HepG2 (cell line): ENCODE measurements at regions not wholly inside any gene's neighbourhood (a gene's known extent, or its start where the extent isn't known, plus 50 kb on each side); places are given as distances from the start of the nearest gene placed in this dataset.

Experiments used
- ATAC-seq: fragments of 200-7000 bp; cut with Tn5 transposase; 3 replicates; pipeline ENCODE4 v1.9.1; 2020; ENCODE audit warnings: mild to moderate bottlenecking, moderate library complexity
- BruUV-seq: library from RNA; stranded (reverse); fragments of 400-500 nt; replicated peaks from 2 replicates; lab custom pipeline; 2021; lab: Mats Ljungman, UMichigan
- CTCF ChIA-PET: fragments of 300-600 bp; formaldehyde crosslinking; extraction: SDS; loops from one replicate; lab custom pipeline; 2021; ENCODE audit warnings: low total read pairs, inconsistent platforms, low intra/inter-chr PET ratio; lab: Yijun Ruan, JAX
- POLR2A ChIA-PET: fragments of 350-600 bp; sonication (Branson Sonifier 250); formaldehyde crosslinking; loops from one replicate; lab custom pipeline; 2020; ENCODE audit warnings: antibody characterized with exemption, inconsistent platforms; lab: Yijun Ruan, JAX
- DNase-seq: peaks from one replicate; pipeline ENCODE4 v3.0.0-alpha.2; 2015; ENCODE audit warnings: low spot score
- FAIRE-seq: peaks from 3 replicates; lab custom pipeline; 2011; peaks lifted over from hg19 to GRCh38; lab: Jason Lieb, UNC
- H2AFZ ChIP-seq: one replicate; pipeline ENCODE4 v1.6.1; 2011; ENCODE audit warnings: low read length, inconsistent platforms
- H3K27ac ChIP-seq: fragments of 300-600 bp; 3 replicates; pipeline ENCODE4 v1.8.0; 2011; ENCODE audit warnings: mixed run types, mild to moderate bottlenecking, mixed read lengths, low read length, inconsistent platforms; ENCODE audit not compliant: insufficient read depth; ENCODE audit errors: extremely low read length
- H3K27me3 ChIP-seq, 2 experiments: fragments of 200-600 bp in 1 of 2; 2 replicates in 1 of 2; 3 replicates in 1 of 2; pipeline versions ENCODE4 v1.6.0 to v1.8.0; 2011; ENCODE audit warnings: low read length in 2 of 2, mild to moderate bottlenecking in 2 of 2, moderate library complexity in 2 of 2, inconsistent platforms in 1 of 2; ENCODE audit not compliant: insufficient read depth in 2 of 2, control insufficient read depth in 1 of 2
- H3K36me3 ChIP-seq, 2 experiments: fragments of 200-600 bp in 1 of 2; replicated peaks in 1 of 2; 2 replicates in 1 of 2; 3 replicates in 1 of 2; pipeline versions ENCODE4 v1.5.1 to v1.8.0; 2011; ENCODE audit warnings: low read length in 2 of 2, inconsistent platforms in 1 of 2; ENCODE audit not compliant: insufficient read depth in 2 of 2, control insufficient read depth in 1 of 2
- H3K4me1 ChIP-seq: 2 replicates; pipeline ENCODE4 v1.5.1; 2012; ENCODE audit warnings: low read length, inconsistent platforms; ENCODE audit not compliant: insufficient read depth
- H3K4me2 ChIP-seq: 2 replicates; pipeline ENCODE4 v1.6.0; 2011; ENCODE audit warnings: low read depth, low read length, inconsistent platforms
- H3K4me3 ChIP-seq, 3 experiments: fragments of 200-600 bp in 1 of 3; sonication (generic), shearing (Covaris generic) in 1 of 3; replicated peaks in 1 of 3; 2 replicates each; pipeline ENCODE4 v1.5.1; 2011 to 2016; ENCODE audit warnings: low read length in 3 of 3, inconsistent platforms in 2 of 3, low read depth in 2 of 3, mild to moderate bottlenecking in 2 of 3, control low read depth in 1 of 3, mixed read lengths in 1 of 3; ENCODE audit not compliant: insufficient read depth in 1 of 3
- H3K79me2 ChIP-seq: one replicate; pipeline ENCODE4 v1.6.1; 2011; ENCODE audit warnings: low read length, inconsistent platforms; ENCODE audit not compliant: insufficient read depth
- H3K9ac ChIP-seq: 2 replicates; pipeline ENCODE4 v1.6.0; 2011; ENCODE audit warnings: mild to moderate bottlenecking, low read depth, low read length, inconsistent platforms; ENCODE audit not compliant: insufficient read depth
- H3K9me3 ChIP-seq: 2 replicates; pipeline ENCODE4 v1.5.1; 2012; ENCODE audit warnings: mild to moderate bottlenecking, low read length
- H4K20me1 ChIP-seq: 2 replicates; pipeline ENCODE4 v1.6.0; 2011; ENCODE audit warnings: inconsistent platforms, mild to moderate bottlenecking, low read length, moderate library complexity; ENCODE audit not compliant: insufficient read depth
- ETV6 ChIP-seq: sonication (generic); formaldehyde crosslinking; conservative IDR thresholded peaks from 2 replicates; pipeline ENCODE4 v1.4.0; 2020; ENCODE audit warnings: missing genetic modification reagents
- ISL2 ChIP-seq: sonication (generic); formaldehyde crosslinking; IDR thresholded peaks from 2 replicates; pipeline ENCODE4 v1.5.0; 2020; ENCODE audit warnings: missing genetic modification reagents
- KDM1A ChIP-seq: IDR thresholded peaks from 2 replicates; pipeline ENCODE4 v1.6.1; 2016; ENCODE audit warnings: missing compliant biosample characterization
- KLF11 ChIP-seq: IDR thresholded peaks from 2 replicates; pipeline ENCODE4 v1.6.1; 2016; ENCODE audit warnings: missing compliant biosample characterization
- PAX8 ChIP-seq: sonication (generic); formaldehyde crosslinking; IDR thresholded peaks from 2 replicates; pipeline ENCODE4 v1.8.0; 2022; ENCODE audit warnings: mild to moderate bottlenecking, missing genetic modification reagents, borderline replicate concordance
- SIN3B ChIP-seq: fragments of 150-350 bp; IDR thresholded peaks from 2 replicates; pipeline ENCODE4 v1.6.1; 2014; ENCODE audit warnings: low read length
- TCF7L2 ChIP-seq: IDR thresholded peaks from 2 replicates; pipeline ENCODE4 v1.6.1; 2011; ENCODE audit warnings: mild to moderate bottlenecking, low read depth, low read length, moderate library complexity
- ZBTB20 ChIP-seq: sonication (generic); formaldehyde crosslinking; IDR thresholded peaks from 2 replicates; pipeline ENCODE4 v1.8.1; 2023; ENCODE audit warnings: missing genetic modification reagents, low read depth, mild to moderate bottlenecking, borderline replicate concordance
- ZFAT ChIP-seq: sonication (generic); formaldehyde crosslinking; conservative IDR thresholded peaks from 2 replicates; pipeline ENCODE4 v1.8.1; 2023; ENCODE audit warnings: missing genetic modification reagents, inconsistent platforms
- ZNF569 ChIP-seq: sonication (generic); formaldehyde crosslinking; IDR thresholded peaks from 2 replicates; pipeline ENCODE4 v1.5.0; 2020; ENCODE audit warnings: mild to moderate bottlenecking, missing genetic modification reagents, moderate library complexity, borderline replicate concordance
- ZNF766 ChIP-seq: sonication (generic); formaldehyde crosslinking; IDR thresholded peaks from 2 replicates; pipeline ENCODE4 v1.5.0; 2020; ENCODE audit warnings: missing genetic modification reagents, borderline replicate concordance
- WGBS: methylation state at CpG from one replicate; pipeline ENCODE4 v1.1.6; 2017; ENCODE audit warnings: low lambda C conversion rate; 5-methylcytosine and 5-hydroxymethylcytosine counted together
- in situ Hi-C: cut with HindIII; loops from 2 replicates; pipeline ENCODE4 v1.10.0; 2017; ENCODE audit warnings: low pct_unique_long_range_greater_than_20kb; ENCODE audit not compliant: extremely low pct_ligation_motif_present
- intact Hi-C: fragments of 100-400 bp; cut with micrococcal nuclease; formaldehyde crosslinking; loops from one replicate; pipeline ENCODE4 v1.10.0; 2022; ENCODE audit not compliant: unreplicated experiment
- TF ChIP-seq, protein P1 (sequence below): sonication (generic); formaldehyde crosslinking; IDR thresholded peaks from 2 replicates; pipeline ENCODE4 v1.4.0; 2020; ENCODE audit warnings: missing genetic modification reagents
- TF ChIP-seq, protein P2 (sequence below): sonication (generic); formaldehyde crosslinking; IDR thresholded peaks from 2 replicates; pipeline ENCODE4 v1.4.0; 2020; ENCODE audit warnings: missing genetic modification reagents
- TF ChIP-seq, protein P3 (sequence below): IDR thresholded peaks from 2 replicates; pipeline ENCODE4 v1.6.1; 2016
- TF ChIP-seq, protein P4 (sequence below): sonication (generic); formaldehyde crosslinking; IDR thresholded peaks from 2 replicates; pipeline ENCODE4 v1.5.0; 2020; ENCODE audit warnings: missing genetic modification reagents
- TF ChIP-seq, protein P5 (sequence below): IDR thresholded peaks from 2 replicates; pipeline ENCODE4 v1.6.1; 2016; ENCODE audit warnings: mild to moderate bottlenecking

DNA sequence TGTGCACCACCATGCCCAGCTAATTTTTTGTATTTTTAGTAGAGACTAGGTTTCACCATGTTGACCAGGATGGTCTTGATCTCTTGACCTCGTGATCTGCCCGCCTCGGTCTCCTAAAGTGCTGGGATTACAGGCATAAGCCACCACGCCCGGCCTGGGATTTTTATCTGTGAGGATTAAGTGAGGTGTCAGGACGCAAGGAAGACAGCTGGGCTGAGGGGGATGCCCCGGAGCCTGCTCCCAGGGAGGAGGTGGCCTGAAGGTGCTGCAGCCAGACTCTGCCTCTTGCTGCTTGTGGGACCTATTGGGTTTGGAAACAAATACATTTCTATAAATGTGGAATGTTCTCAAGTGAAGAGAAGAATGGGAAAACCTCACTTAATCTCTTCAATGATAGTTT lies 131.6 kb downstream of the OLFM4 start:
- Histone ChIP-seq H3K4me3 (no peak overlapping the region), H3K36me3 (no peaks in the 10 kb centered on the region), H3K27me3 (no peaks in the 10 kb centered on the region; a peak in 1 of 5 replicates), H3K4me2 (no peak overlapping the region), H3K9ac (no peak overlapping the region), H4K20me1 (no peaks in the 10 kb centered on the region), H3K79me2 (no peaks in the 10 kb centered on the region), H3K4me1 (no peaks in the 10 kb centered on the region), H3K27ac (no peak overlapping the region), H3K9me3 (no peaks in the 10 kb centered on the region; the same call in 1 of the 2 replicates), H2AFZ (no peak overlapping the region)
- CTCF ChIA-PET, result no interaction called here
- in situ Hi-C loops (no loop called here), intact Hi-C loops (no loop called here)
- DNase-seq, result no peak
- POLR2A ChIA-PET, result no interaction called here
- no TSS peak for BruUV-seq
- WGBS, result 6% methylated on average over 7 of the region's 7 CpGs
- ATAC-seq, result no peak
- no peak for FAIRE-seq
- TF ChIP-seq ISL2 (CRISPR knock-in tag), result no peak
- TF ChIP-seq ZFAT (CRISPR knock-in tag), result no peak
- TF ChIP-seq PAX8 (CRISPR knock-in tag), result no peak
- no peak for TF ChIP-seq ETV6 (CRISPR knock-in tag)
- TF ChIP-seq ZBTB20 (CRISPR knock-in tag), result no peak
- TF ChIP-seq, protein P1, sequence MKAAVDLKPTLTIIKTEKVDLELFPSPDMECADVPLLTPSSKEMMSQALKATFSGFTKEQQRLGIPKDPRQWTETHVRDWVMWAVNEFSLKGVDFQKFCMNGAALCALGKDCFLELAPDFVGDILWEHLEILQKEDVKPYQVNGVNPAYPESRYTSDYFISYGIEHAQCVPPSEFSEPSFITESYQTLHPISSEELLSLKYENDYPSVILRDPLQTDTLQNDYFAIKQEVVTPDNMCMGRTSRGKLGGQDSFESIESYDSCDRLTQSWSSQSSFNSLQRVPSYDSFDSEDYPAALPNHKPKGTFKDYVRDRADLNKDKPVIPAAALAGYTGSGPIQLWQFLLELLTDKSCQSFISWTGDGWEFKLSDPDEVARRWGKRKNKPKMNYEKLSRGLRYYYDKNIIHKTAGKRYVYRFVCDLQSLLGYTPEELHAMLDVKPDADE, result no peak
- TF ChIP-seq, protein P2, sequence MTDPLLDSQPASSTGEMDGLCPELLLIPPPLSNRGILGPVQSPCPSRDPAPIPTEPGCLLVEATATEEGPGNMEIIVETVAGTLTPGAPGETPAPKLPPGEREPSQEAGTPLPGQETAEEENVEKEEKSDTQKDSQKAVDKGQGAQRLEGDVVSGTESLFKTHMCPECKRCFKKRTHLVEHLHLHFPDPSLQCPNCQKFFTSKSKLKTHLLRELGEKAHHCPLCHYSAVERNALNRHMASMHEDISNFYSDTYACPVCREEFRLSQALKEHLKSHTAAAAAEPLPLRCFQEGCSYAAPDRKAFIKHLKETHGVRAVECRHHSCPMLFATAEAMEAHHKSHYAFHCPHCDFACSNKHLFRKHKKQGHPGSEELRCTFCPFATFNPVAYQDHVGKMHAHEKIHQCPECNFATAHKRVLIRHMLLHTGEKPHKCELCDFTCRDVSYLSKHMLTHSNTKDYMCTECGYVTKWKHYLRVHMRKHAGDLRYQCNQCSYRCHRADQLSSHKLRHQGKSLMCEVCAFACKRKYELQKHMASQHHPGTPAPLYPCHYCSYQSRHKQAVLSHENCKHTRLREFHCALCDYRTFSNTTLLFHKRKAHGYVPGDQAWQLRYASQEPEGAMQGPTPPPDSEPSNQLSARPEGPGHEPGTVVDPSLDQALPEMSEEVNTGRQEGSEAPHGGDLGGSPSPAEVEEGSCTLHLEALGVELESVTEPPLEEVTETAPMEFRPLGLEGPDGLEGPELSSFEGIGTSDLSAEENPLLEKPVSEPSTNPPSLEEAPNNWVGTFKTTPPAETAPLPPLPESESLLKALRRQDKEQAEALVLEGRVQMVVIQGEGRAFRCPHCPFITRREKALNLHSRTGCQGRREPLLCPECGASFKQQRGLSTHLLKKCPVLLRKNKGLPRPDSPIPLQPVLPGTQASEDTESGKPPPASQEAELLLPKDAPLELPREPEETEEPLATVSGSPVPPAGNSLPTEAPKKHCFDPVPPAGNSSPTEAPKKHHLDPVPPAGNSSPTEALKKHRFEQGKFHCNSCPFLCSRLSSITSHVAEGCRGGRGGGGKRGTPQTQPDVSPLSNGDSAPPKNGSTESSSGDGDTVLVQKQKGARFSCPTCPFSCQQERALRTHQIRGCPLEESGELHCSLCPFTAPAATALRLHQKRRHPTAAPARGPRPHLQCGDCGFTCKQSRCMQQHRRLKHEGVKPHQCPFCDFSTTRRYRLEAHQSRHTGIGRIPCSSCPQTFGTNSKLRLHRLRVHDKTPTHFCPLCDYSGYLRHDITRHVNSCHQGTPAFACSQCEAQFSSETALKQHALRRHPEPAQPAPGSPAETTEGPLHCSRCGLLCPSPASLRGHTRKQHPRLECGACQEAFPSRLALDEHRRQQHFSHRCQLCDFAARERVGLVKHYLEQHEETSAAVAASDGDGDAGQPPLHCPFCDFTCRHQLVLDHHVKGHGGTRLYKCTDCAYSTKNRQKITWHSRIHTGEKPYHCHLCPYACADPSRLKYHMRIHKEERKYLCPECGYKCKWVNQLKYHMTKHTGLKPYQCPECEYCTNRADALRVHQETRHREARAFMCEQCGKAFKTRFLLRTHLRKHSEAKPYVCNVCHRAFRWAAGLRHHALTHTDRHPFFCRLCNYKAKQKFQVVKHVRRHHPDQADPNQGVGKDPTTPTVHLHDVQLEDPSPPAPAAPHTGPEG, result no peak
- TF ChIP-seq KLF11, result no peak
- no peak for TF ChIP-seq TCF7L2
- TF ChIP-seq, protein P3, sequence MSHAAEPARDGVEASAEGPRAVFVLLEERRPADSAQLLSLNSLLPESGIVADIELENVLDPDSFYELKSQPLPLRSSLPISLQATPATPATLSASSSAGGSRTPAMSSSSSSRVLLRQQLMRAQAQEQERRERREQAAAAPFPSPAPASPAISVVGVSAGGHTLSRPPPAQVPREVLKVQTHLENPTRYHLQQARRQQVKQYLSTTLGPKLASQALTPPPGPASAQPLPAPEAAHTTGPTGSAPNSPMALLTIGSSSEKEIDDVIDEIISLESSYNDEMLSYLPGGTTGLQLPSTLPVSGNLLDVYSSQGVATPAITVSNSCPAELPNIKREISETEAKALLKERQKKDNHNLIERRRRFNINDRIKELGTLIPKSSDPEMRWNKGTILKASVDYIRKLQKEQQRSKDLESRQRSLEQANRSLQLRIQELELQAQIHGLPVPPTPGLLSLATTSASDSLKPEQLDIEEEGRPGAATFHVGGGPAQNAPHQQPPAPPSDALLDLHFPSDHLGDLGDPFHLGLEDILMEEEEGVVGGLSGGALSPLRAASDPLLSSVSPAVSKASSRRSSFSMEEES, result no peak
- no peak for TF ChIP-seq ZNF569 (CRISPR knock-in tag)
- TF ChIP-seq SIN3B, result no peak
- no peak for TF ChIP-seq ZNF766
- TF ChIP-seq, protein P4, sequence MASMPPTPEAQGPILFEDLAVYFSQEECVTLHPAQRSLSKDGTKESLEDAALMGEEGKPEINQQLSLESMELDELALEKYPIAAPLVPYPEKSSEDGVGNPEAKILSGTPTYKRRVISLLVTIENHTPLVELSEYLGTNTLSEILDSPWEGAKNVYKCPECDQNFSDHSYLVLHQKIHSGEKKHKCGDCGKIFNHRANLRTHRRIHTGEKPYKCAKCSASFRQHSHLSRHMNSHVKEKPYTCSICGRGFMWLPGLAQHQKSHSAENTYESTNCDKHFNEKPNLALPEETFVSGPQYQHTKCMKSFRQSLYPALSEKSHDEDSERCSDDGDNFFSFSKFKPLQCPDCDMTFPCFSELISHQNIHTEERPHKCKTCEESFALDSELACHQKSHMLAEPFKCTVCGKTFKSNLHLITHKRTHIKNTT (CRISPR knock-in tag), result no peak
- TF ChIP-seq KDM1A (CRISPR knock-in tag), result no peak
- TF ChIP-seq, protein P5, sequence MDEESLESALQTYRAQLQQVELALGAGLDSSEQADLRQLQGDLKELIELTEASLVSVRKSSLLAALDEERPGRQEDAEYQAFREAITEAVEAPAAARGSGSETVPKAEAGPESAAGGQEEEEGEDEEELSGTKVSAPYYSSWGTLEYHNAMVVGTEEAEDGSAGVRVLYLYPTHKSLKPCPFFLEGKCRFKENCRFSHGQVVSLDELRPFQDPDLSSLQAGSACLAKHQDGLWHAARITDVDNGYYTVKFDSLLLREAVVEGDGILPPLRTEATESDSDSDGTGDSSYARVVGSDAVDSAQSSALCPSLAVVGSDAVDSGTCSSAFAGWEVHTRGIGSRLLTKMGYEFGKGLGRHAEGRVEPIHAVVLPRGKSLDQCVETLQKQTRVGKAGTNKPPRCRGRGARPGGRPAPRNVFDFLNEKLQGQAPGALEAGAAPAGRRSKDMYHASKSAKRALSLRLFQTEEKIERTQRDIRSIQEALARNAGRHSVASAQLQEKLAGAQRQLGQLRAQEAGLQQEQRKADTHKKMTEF, result no peak
